PC-9 (cell line): ENCODE measurements at regions not wholly inside any gene's neighbourhood (a gene's known extent, or its start where the extent isn't known, plus 50 kb on each side); places are given as distances from the start of the nearest gene placed in this dataset.

Experiments used
- BruUV-seq: library from RNA; stranded (reverse); fragments of 400-500 nt; replicated peaks from 2 replicates; lab custom pipeline; 2021; lab: Mats Ljungman, UMichigan
- CTCF ChIA-PET: fragments of 300-600 bp; sonication (Branson Sonifier 250); formaldehyde crosslinking; loops from one replicate; lab custom pipeline; 2022; ENCODE audit warnings: antibody characterized with exemption; lab: Charles Lee
- POLR2A ChIA-PET: fragments of 300-600 bp; sonication (Branson Sonifier 250); formaldehyde crosslinking; loops from one replicate; lab custom pipeline; 2022; ENCODE audit warnings: antibody characterized with exemption; ENCODE audit not compliant: unreplicated experiment; lab: Charles Lee
- DNase-seq, 2 experiments: peaks; one replicate each; pipeline versions ENCODE4 v3.0.0 to v3.0.0-alpha.2; 2015 to 2022; ENCODE audit warnings: mixed read lengths in 1 of 2
- H2AFZ ChIP-seq: fragments of 200-600 bp; sonication (generic); 2 replicates; pipeline ENCODE4 v1.8.1; 2017; ENCODE audit warnings: antibody characterized with exemption
- H3F3A ChIP-seq: fragments of 200-600 bp; sonication (generic); 2 replicates; pipeline ENCODE4 v1.8.1; 2017; ENCODE audit warnings: antibody characterized with exemption, mild to moderate bottlenecking, low read depth; ENCODE audit not compliant: insufficient read depth
- H3K27ac ChIP-seq: fragments of 200-600 bp; sonication (generic); 2 replicates; pipeline ENCODE4 v1.6.1; 2016; ENCODE audit warnings: mixed run types
- H3K27me3 ChIP-seq: fragments of 200-600 bp; sonication (generic); 2 replicates; pipeline ENCODE4 v1.6.1; 2016; ENCODE audit warnings: low read depth, mixed run types; ENCODE audit not compliant: insufficient read depth
- H3K36me3 ChIP-seq: fragments of 200-600 bp; sonication (generic); 2 replicates; pipeline ENCODE4 v1.6.1; 2016; ENCODE audit warnings: low read depth, mixed run types
- H3K4me1 ChIP-seq: fragments of 200-600 bp; sonication (generic); replicated peaks from 2 replicates; pipeline ENCODE4 v1.6.1; 2016; ENCODE audit warnings: mixed run types; ENCODE audit not compliant: insufficient read depth
- H3K4me2 ChIP-seq: fragments of 200-600 bp; sonication (generic); 2 replicates; pipeline ENCODE4 v1.6.1; 2017; ENCODE audit warnings: mixed run types
- H3K4me3 ChIP-seq: fragments of 200-600 bp; sonication (generic); 2 replicates; pipeline ENCODE4 v1.6.1; 2016; ENCODE audit warnings: mixed run types
- H3K79me2 ChIP-seq: fragments of 200-600 bp; sonication (generic); 2 replicates; pipeline ENCODE4 v1.6.1; 2017; ENCODE audit warnings: low read depth, mixed run types
- H3K9me2 ChIP-seq: fragments of 200-600 bp; sonication (generic); 2 replicates; pipeline ENCODE4 v1.8.1; 2017; ENCODE audit warnings: mild to moderate bottlenecking; ENCODE audit not compliant: insufficient read depth
- H3K9me3 ChIP-seq: fragments of 200-600 bp; sonication (generic); 2 replicates; pipeline ENCODE4 v1.8.1; 2016; ENCODE audit warnings: low read depth; ENCODE audit not compliant: insufficient read depth
- H4K20me1 ChIP-seq: fragments of 200-600 bp; sonication (generic); 2 replicates; pipeline ENCODE4 v1.8.1; 2017; ENCODE audit not compliant: insufficient read depth
- EZH2 ChIP-seq: fragments of 200-600 bp; sonication (generic); IDR thresholded peaks from 2 replicates; pipeline ENCODE4 v1.8.0; 2017; ENCODE audit warnings: antibody characterized with exemption, low read depth
- intact Hi-C: fragments of 100-400 bp; cut with micrococcal nuclease; formaldehyde crosslinking; loops from one replicate; pipeline ENCODE4 v1.10.0; 2022; ENCODE audit not compliant: unreplicated experiment
- TF ChIP-seq, protein P1 (sequence below): fragments of 200-600 bp; sonication (generic); conservative IDR thresholded peaks from 2 replicates; pipeline ENCODE4 v1.6.1; 2017; ENCODE audit warnings: mixed run types, antibody characterized with exemption, mild to moderate bottlenecking, moderate library complexity

DNA sequence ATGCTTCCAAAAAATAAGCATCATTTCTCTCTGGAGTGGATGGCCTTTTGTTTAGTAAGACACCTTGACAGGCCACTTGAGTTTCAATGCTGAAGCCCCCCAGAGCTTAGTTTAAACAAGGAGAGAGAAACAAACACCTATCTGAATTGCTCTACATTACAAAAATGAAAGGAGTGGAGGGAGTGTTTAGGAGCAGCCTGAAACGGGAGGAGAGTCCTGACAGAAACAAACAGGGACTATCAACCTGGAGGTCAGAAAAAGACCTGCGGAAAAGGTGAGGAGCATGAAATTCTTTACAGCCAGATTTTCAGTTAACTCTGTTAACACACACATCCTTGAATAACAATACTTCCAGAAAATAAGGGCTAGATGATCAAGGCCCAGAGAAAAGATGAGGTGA is 126.2 kb downstream of the NR4A2 start:
- H3K4me1 ChIP-seq: no peaks in the 10 kb centered on the region
- ChIA-PET POLR2A (interaction anchor here (0.6 kb wide), 1 partner anchor 298 kb away, joined by 5 read pairs; no protein-coding TSS in a partner anchor), CTCF (no interaction called here)
- H3K9me2 ChIP-seq: no peaks in the 10 kb centered on the region
- H3K79me2 ChIP-seq: no peaks in the 10 kb centered on the region
- no peaks in the 10 kb centered on the region for H3F3A ChIP-seq
- H3K36me3 ChIP-seq: no peaks in the 10 kb centered on the region
- TF ChIP-seq, protein P1, sequence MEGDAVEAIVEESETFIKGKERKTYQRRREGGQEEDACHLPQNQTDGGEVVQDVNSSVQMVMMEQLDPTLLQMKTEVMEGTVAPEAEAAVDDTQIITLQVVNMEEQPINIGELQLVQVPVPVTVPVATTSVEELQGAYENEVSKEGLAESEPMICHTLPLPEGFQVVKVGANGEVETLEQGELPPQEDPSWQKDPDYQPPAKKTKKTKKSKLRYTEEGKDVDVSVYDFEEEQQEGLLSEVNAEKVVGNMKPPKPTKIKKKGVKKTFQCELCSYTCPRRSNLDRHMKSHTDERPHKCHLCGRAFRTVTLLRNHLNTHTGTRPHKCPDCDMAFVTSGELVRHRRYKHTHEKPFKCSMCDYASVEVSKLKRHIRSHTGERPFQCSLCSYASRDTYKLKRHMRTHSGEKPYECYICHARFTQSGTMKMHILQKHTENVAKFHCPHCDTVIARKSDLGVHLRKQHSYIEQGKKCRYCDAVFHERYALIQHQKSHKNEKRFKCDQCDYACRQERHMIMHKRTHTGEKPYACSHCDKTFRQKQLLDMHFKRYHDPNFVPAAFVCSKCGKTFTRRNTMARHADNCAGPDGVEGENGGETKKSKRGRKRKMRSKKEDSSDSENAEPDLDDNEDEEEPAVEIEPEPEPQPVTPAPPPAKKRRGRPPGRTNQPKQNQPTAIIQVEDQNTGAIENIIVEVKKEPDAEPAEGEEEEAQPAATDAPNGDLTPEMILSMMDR: no peak
- TF ChIP-seq EZH2: no peak
- H2AFZ ChIP-seq: no peak overlapping the region
- no peak overlapping the region for H3K27ac ChIP-seq
- intact Hi-C loops: no loop called here
- no peaks in the 10 kb centered on the region for H4K20me1 ChIP-seq
- no peaks in the 10 kb centered on the region for H3K9me3 ChIP-seq
- no TSS peak for BruUV-seq
- no peak overlapping the region for H3K4me2 ChIP-seq
- H3K4me3 ChIP-seq: no peak overlapping the region
- no peaks in the 10 kb centered on the region for H3K27me3 ChIP-seq
- no peak for DNase-seq

DNA sequence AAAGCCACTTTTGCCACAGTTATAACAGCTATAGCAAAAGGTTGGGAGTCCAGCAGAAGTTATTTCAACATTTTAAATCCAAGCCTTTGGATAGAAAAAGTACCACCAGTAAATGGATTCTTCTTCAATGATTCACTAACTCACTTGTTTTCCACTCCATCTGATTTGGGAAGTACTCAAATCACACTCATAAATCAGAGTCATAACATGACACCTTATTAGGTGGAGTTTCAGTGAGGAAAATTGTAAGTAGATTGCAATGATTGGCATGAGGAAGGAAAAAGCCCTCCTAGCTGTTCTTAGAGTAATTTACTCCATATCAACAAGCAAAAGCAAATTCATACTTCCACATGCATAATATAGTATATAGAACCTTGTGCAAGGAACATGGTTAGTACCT is 132.9 kb downstream of the NR4A2 start:
- POLR2A ChIA-PET: interaction anchor here (0.7 kb wide), 2 partner anchors 134 to 141 kb away, joined by 3 to 4 read pairs; no protein-coding TSS in a partner anchor

DNA sequence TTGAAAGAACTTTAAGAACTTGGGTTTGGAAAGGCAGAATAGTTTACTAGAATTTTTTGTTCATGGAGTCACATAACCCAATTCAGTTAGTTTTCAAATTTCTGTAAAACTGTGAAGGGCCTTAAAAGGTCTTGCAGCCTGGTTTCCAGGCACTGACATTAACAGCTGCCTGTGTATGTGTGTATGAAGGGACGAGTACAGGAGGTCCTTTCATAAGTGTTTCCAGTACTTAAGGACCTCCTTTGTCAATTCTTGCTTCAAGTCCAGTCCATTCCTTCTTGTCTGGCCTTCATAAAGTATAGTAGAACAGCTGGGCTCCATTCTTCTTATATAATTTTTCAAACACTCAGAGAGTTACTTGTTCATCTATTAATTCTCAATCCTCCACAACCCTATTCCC is 136.5 kb downstream of the NR4A2 start:
- peaks cover 27% of the 10 kb centered on the region for H3K4me1 ChIP-seq
- DNase-seq: no peak
- H3K9me2 ChIP-seq: no peaks in the 10 kb centered on the region; the same call in 1 of the 2 replicates
- ChIA-PET CTCF (no interaction called here), POLR2A (interaction anchor here (0.6 kb wide), 1 partner anchor 1528 kb away, joined by 4 read pairs; no protein-coding TSS in a partner anchor)
- H3K27me3 ChIP-seq: no peaks in the 10 kb centered on the region
- no peaks in the 10 kb centered on the region for H3K9me3 ChIP-seq
- peaks cover 12% of the 10 kb centered on the region; the same call in 1 of the 2 replicates for H3F3A ChIP-seq
- no peak for TF ChIP-seq EZH2
- TF ChIP-seq, protein P1: no peak
- BruUV-seq: no TSS peak
- no peak overlapping the region for H3K27ac ChIP-seq
- H3K4me3 ChIP-seq: no peak overlapping the region
- intact Hi-C loops: loop anchor here (5.0 kb wide), 1 partner anchor 56 kb away; no protein-coding TSS in a partner anchor
- no peak overlapping the region for H2AFZ ChIP-seq
- no peak overlapping the region for H3K4me2 ChIP-seq
- H4K20me1 ChIP-seq: no peaks in the 10 kb centered on the region
- no peaks in the 10 kb centered on the region for H3K79me2 ChIP-seq
- H3K36me3 ChIP-seq: no peaks in the 10 kb centered on the region

More for the DNA sequence above, 132.9 kb downstream of the NR4A2 start:
- Histone ChIP-seq H3F3A (peaks cover 12% of the 10 kb centered on the region; the same call in 1 of the 2 replicates), H3K9me3 (no peaks in the 10 kb centered on the region), H3K27ac (peak overlapping the region; percentile 83), H3K36me3 (no peaks in the 10 kb centered on the region), H3K79me2 (no peaks in the 10 kb centered on the region), H3K9me2 (no peaks in the 10 kb centered on the region; the same call in 1 of the 2 replicates), H3K4me3 (no peak overlapping the region), H3K4me1 (peaks cover 27% of the 10 kb centered on the region), H2AFZ (no peak overlapping the region), H4K20me1 (no peaks in the 10 kb centered on the region), H3K27me3 (no peaks in the 10 kb centered on the region), H3K4me2 (peak overlapping the region; percentile 50; the same call in 1 of the 2 replicates)
- CTCF ChIA-PET: no interaction called here
- peak in 1 of 2 experiments; percentile 93 for DNase-seq
- intact Hi-C loops: loop anchor here (1.0 to 5.0 kb wide), 2 partner anchors 17 to 53 kb away; no protein-coding TSS in a partner anchor
- no TSS peak for BruUV-seq
- no peak for TF ChIP-seq EZH2
- TF ChIP-seq, protein P1: no peak
